HG02981 (cell line): ENCODE measurements at regions not wholly inside any gene's neighbourhood (a gene's known extent, or its start where the extent isn't known, plus 50 kb on each side); places are given as distances from the start of the nearest gene placed in this dataset.
"Not testable (repeated sequence)": the region's sequence is repeated elsewhere in the genome, so short reads cannot be mapped to it uniquely, and the experiment has no call there.

Experiments used
- ATAC-seq: cut with Tn5 transposase; IDR thresholded peaks from one replicate; pipeline ENCODE4 v1.9.1; 2021; ENCODE audit warnings: mild to moderate bottlenecking, moderate library complexity; ENCODE audit not compliant: unreplicated experiment

DNA sequence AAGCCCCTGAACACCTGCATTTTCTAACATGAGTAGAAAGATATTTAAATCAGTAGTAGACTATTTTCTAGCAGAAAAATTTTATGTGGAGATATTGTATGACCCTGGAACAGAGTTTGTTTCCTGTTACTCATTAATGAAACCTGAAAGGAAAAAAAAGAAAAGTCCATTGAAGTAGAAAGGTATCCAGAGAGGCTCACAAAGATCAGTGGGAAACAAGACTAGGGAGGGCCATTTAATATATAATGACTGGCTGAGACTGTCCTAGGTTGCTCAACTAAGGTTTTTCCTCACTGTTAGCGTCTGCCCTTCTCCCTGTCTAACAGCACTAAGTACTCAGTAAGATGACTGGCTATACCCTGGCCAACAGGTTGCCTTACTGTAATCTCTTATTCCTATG is 788.6 kb downstream of the GLUD2 start:
- ATAC-seq = no peak

GRCh38 chrX:121851033-121851432 is 803.6 kb downstream of the GLUD2 start:
- no peak for ATAC-seq

GRCh38 chrX:121853762-121854613 is 806.6 kb downstream of the GLUD2 start:
- no peak for ATAC-seq

GRCh38 chrX:121854614-121854911 is 807.2 kb downstream of the GLUD2 start:
- no peak for ATAC-seq

- ATAC-seq = no peak
Measured at GRCh38 chrX:121858867-121859647, 811.6 kb downstream of the GLUD2 start.

- no peak for ATAC-seq
Measured at GRCh38 chrX:121863976-121864375, 816.6 kb downstream of the GLUD2 start.

DNA sequence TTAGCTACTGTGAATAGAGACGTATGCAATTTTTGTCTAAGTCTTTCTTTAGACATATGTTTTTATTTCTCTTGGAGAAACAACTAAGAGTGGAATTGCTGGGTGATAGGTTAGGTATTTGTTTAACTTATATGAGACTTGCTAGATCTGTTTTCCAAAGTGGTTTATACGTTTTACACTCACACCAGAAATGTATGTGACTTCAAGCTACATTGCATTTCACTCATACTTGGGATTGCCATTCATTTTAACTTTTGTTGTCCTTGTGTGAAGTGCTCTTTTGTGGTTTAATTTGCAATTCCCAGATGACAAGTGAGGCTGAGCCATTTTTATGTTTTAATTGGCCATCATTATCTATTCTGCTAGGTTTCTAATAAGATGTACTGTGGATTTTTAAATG is 817.2 kb downstream of the GLUD2 start:
- ATAC-seq = no peak

GRCh38 chrX:121869876-121870477 is 822.6 kb downstream of the GLUD2 start:
- no peak for ATAC-seq

DNA sequence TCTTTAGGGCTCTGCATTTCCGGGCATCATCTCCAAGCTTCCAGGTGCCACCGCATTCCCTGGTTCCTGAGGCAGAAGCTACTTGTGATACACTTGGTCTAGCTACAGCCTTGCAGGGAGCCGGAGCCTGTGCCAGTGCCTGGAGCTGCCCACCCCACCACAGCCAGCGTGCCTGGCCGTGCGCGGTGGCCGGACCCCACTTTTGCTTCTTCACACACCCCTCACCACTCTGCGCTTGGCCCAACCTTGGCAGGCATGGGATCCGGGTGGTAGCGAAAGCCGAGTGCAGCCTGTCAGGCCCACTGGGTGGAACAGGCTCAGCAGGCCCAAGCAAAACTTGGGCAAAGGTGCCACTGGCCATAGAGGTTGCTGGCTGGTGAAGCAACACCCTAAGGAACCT is 823.7 kb downstream of the GLUD2 start:
- ATAC-seq = no peak

GRCh38 chrX:121876305-121876704 is 828.9 kb downstream of the GLUD2 start:
- ATAC-seq = no peak

GRCh38 chrX:121877337-121877736 is 829.9 kb downstream of the GLUD2 start:
- not testable (repeated sequence) for ATAC-seq

DNA sequence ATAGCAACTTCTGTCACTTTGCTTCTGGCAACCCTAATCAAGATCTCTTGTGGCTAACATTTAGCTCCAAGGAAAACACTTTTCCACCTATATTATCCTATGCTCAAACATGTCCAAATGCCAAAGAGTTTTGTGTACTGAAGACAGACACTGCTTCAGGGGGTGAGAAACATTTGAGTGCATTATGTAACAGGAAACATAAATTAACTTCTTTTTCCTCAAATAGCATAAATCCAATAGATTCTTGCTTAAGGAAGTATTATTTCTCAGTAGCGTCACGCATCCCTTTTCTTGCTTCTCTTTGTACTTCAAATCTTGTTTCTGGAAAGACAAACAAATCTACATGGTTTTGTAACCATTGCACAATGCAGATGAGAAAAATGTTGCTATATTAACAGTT is 839.1 kb downstream of the GLUD2 start:
- ATAC-seq = no peak

- no peak for ATAC-seq
Measured at GRCh38 chrX:121894756-121895155, 847.3 kb downstream of the GLUD2 start.

DNA sequence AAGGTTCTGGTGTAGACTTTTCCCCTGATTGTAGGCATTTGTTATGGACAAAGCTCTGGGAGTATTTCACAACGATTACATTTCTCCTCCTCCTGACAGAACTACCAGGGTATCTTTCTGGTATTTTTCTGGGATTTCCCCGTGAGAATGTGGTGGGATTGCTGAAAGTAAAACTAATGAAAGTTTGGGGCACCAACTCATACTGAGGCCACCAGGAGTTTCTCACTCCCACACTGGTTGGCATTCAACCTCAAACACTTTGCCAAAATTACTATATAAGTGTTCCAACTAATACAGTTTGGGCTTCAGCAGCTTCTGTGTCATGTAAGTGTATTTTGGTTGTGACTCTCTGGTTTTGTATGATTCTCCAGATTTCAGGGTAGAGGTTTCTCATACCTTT is 855.1 kb downstream of the GLUD2 start:
- no peak for ATAC-seq

DNA sequence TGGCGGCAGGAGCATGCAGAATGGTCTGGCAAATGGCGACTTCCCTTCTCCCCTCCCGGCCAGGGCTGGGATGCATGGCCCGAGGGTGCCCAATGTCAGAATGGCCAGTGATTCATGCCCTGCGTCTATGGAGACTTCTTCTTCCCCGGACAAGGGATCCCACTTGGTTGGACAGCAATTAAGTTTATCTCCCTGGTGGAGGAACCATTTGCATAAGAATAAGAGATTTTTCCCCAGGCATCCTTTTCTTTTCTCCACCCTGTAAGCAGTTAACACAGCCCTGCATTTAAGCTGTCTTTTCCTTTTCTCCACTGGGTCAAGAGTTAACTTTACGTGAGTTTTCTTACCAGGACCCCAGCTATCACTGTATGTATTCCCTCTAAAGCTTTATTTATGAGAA is 856.6 kb downstream of the GLUD2 start:
- ATAC-seq = no peak

- no peak for ATAC-seq
Measured at GRCh38 chrX:121921258-121921657, 873.8 kb downstream of the GLUD2 start.

DNA sequence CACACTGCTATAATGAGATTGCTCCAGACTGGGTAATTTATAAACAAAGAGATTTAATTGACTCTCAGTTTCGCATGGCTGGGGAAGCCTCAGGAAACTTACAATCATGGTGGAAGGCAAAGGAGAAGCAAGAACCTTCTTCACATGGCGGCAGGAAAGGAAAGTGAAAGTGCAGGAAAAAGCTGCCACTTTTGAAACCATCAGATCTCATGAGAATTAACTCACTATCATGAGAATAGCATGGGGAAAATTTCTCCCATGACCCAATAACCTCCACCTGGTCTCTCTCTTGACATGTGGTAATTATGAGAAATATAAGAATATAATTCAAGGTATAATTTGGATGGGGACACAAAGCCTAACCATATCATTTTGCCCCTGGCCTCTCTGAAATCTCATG is 884.2 kb downstream of the GLUD2 start:
- ATAC-seq = no peak

GRCh38 chrX:121932688-121933087 is 885.3 kb downstream of the GLUD2 start:
- ATAC-seq = no peak

GRCh38 chrX:121949041-121949760 is 901.8 kb downstream of the GLUD2 start:
- no peak for ATAC-seq

- ATAC-seq = no peak
Measured at GRCh38 chrX:121958886-121959285, 911.5 kb downstream of the GLUD2 start.

DNA sequence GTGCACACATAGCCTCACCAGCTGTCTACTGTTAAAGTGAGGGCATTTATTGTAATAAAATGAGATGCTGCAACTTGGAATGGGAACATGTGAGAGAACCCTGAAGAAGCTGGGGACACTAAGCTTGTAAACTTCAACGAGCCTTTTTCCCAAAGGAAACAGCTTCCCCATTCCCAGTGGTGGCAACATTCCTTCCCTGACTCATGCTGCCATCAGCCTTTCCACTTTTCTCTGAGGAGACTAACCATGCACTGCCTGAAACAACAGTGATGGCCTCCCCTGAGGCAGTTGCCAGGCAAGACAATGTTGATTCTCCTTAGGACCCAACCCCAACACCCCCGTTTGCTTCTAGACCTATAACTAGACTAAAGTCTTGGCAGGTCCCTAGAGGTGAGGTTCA is 928.3 kb downstream of the GLUD2 start:
- ATAC-seq = no peak
